ENCODE measurements at regions not wholly inside any gene's neighbourhood (a gene's known extent, or its start where the extent isn't known, plus 50 kb on each side); places are given as distances from the start of the nearest gene placed in this dataset.

- TF ChIP-seq CTCF (conservative IDR thresholded peaks at IDR 0.05; ENCODE audit: low read length) (no peak), EZH2phosphoT487 (IDR thresholded peaks at IDR 0.05; ENCODE audit: borderline replicate concordance, low read depth, low read length) (no peak)
These were observed 199.5 kb downstream of the GASK1B start for GRCh38 chr4:157973297-157973696.
